NCI-H748 treated with DMSO at 0.1 percent for 48 hours (cell line): ENCODE measurements at regions not wholly inside any gene's neighbourhood (a gene's known extent, or its start where the extent isn't known, plus 50 kb on each side); places are given as distances from the start of the nearest gene placed in this dataset.
"Not testable (repeated sequence)": the region's sequence is repeated elsewhere in the genome, so short reads cannot be mapped to it uniquely, and the experiment has no call there.

ENCODE experiments used
- DNase-seq: peaks from one replicate; lab custom pipeline; 2025; lab: John Stamatoyannopoulos, UW

DNA sequence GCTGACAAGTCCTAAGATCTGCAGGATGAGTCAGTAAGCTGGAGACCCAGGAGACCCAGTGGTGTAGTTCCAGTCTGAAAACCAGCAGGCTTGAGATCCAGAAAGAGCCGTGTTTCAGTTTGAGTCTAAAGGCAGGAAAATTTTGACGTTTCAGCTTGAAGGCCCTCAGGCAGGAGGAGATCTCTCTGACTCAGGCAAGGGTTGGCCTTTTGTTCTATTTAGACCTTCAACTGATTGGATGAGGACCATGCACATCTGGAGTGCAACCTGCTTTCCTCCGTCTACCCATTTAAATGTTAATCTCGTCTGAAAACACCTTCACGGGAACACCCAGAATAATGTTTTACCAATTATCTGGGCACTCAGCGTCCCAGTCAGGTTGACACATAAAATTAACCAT is 69.5 kb downstream of the NPIPA7 start:
- not testable (repeated sequence) for DNase-seq

DNA sequence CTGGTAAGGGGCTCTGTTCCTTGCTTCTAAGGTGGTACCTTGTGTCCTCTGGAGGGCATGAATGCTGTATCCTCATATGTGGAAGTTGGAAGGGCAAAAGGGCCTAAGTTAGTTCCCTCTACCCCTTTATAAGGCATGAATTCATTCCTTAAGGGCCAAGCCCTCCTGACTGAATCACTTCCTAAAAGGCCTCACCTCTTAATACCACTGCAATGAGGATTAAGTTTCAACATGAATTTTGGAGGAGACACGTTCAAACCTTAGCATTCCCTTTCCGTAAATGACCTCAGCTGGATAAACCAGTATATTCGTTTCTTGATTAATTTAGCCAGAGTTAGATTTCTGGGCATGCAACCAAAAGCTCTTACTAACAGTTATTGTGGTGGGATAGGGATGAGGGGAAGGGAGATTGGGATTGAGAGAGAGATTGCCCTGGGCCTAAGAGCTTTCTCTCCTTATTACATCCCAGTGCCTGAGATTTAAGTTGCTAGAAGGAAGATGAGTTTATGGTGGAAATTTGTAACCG is 70.8 kb downstream of the NPIPA7 start:
- not testable (repeated sequence) for DNase-seq

DNA sequence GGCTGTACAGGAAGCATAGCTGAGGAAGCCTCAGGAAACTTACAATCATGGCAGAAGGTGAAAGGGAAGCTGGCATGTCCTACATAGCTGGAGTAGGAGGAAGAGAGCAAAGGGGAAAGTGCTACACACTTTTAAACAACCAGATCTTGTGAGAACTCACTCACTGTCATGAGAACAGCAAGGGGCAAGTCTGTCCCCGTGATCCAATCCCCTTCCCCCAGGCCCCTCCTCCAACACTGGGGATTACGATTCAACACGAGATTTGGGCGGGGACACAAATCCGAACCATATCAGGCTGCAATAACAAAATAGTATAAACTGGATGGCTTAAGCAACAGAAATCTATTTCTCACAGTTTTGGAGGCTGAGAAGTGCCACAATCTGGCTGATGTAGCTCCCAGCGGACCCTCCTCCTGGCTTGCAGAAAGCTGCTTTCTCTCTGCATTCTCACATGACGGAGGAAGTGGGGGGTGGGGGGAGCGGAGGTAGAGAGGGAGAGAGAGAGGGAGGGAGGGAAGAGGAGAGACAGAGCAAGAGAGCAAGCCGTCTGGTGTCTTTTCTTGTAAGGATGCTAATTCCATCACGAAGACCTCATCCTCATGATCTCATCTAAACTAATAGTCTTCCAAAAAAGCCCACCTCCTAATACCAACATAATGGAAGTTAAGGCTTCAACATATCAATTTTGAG is 72.9 kb downstream of the NPIPA7 start:
- DNase-seq = not testable (repeated sequence)

DNA sequence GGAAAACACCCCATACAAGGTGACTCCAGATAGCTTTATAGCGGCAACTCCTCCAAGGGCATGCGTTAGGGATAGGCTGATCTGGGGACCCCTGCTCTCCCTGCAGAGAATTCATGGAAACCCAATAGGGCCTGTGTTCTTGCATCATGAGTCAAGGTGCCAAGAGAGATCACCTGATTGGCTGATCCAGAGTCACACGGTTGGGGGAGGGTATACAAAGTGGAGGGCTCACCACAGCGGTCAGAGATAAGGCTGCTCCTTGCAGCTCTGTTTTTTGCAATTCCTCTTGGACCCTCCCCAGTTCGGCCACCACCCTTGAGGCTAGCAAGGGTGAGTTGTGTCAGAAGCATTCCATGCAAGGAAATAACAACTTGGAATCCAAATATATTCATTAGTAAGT is 79.6 kb downstream of the NPIPA7 start:
- not testable (repeated sequence) for DNase-seq

DNA sequence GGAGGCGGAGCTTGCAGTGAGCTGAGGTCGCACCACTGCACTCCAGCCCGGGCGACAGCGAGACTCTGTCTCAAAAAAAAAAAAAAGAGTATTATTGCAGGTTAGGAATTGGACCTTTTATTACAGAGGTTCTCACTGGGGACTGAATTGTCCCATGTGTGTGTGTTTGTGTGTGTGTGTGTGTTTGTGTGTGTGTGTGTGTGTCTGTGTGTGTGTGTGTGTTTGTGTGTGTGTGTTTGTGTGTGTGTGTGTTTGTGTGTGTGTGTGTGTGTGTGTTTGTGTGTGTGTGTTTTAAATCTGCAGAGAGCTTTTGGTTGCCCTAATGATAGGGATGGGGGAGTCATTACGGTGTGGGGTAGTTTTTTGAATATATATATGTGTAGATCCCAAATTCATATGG is 84.9 kb downstream of the NPIPA7 start:
- DNase-seq = not testable (repeated sequence)

DNA sequence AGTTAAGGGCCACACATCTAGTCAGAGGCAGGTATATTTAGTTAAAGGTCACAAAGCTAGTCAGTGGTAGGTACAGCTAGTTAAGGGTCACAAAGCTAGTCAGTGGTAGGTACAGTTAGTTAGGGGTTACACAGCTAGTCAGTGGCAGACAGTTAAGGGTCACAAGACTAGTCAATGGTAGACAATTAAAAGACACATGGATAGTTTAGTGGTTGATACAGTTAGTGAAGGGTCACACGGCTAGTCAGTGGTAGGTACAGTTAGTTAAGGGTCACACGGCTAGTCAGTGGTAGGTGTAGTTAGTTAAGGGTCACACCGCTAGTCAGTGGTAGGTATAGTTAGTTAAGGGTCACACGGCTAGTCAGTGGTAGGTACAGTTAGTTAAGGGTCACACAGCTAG is 110.0 kb downstream of the NPIPA7 start:
- not testable (repeated sequence) for DNase-seq

DNA sequence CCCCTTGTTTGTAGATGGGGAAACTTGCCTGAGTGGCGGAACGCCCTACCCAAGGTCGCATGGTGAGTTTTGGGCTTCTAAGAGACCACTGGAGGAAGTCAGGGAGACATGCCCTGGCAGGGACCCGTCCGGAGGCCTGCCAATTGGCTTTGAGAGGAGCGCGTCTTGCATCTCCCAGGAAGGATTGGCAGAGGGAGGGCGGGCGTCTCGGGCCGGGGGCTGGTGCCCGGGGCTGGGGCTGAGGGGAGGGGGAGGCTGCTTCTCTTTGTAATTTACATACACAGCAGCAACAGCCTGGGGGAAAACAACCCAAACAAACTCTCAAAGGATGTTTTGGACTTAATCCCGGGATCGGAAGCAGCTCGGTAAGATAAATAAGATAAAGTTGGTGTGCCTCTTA is 110.5 kb downstream of the NPIPA7 start:
- DNase-seq = not testable (repeated sequence)

DNA sequence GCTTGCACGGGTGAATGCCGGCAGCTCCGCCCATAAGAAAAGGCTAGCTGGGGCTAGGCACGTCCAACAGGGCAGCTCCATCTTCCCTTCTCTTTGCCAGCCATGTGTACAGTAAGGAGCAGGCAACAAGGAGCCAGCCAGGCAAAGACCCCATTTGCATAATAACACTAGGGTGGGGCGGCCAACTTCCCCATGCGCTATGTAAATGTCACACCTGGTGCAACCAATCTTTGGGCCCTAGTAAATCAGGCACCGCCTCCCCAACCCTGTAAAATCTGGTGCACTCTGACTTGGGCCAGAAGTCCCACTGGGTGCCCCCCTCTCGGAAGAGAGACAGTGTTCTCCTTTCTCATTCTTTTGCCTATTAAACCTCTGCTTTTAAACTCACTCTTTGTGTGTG is 115.2 kb downstream of the NPIPA7 start:
- DNase-seq = not testable (repeated sequence)

DNA sequence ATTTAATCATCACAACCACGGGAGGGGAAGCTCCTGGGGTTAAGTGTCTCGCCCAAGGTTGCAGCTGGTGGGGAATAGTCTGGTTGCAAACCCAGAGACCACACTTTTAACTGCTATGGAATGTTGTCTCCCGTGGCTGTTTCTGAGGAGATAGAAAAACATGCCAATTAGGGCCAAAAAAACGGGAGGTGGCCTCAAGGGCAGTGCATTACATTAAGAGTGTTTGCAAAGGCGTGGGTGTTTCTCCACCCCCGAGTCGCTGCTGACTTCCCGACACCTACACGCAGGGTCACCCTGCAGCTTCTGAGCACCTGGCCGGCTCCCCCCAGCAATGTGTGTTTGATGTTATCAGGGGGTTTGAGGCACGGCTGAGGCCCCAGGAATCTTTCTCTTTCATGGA is 116.1 kb downstream of the NPIPA7 start:
- DNase-seq = not testable (repeated sequence)

DNA sequence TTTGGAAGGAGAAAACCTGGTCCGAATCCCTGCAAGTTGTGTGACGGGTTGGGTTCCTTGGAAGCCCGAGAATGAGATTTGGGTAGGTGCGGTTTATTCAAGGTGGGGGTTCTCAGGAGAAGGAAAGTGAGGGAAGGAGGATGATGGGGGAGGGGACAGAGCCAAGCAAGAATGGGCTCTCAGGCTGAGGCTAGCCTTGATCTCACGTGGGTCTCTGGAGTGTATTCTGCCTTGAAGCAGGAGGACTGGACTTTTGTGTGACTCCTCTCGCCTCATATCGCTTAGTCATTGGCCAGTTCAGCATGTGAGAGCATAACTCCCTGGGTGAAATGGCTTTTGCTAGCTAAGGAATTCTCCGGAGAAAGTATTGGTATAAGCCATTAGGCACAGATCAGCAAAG is 120.9 kb downstream of the NPIPA7 start:
- not testable (repeated sequence) for DNase-seq

DNA sequence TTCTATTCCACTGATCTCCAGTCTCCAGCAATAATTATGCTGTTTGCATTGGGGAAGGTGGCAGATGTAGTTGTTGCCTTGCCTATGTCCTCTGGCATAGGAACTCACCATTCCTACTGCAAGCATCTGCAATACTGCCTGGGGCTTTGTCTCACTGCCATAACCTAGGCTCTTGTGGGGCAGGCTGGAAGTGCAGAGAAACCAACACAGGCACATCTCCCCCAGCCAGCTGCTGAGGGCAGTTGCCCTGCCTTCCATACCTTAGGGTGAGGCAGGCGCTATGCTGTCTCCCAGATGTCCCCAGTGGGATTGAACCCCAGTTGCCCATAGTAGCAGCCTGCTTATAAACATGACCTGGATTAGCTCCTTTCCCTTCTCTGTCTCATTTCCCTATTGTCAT is 128.1 kb downstream of the NPIPA7 start:
- DNase-seq = not testable (repeated sequence)

DNA sequence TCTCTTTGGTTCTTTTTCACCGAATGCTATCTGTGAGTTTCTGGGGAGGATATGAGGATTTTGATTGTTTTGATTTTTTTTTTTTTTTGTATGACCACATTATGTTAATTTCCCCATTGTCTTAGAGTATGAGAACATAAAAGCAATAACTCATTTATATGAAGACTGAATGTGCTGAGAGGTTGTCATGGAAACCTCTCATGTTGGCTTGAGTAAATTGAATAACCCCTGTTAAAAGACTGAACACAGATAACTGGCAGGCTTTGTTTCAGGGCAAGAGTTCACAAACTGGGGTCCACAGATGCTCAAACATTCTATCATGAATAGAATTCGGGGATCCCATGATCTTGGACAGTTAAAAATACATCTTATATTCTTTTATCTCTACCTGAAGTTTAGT is 129.4 kb downstream of the NPIPA7 start:
- not testable (repeated sequence) for DNase-seq

DNA sequence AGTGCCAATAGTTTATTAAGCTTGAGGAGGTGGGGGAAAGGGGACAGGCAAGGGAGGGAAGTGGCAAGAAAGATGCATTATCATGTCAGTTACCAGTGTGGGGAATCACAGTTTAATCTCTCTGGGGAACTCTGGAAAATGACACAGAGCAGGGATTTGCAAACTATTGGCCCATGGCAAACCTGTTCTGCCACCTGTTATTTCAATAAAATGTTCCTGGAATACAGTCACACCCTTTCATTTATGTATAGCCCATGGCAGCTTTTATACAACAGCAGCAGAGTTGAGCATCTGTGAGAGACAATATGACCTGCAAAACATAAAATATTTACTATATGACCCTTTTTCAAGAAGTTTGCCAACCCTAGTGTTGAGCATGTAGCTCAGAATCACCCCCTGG is 140.5 kb downstream of the NPIPA7 start:
- DNase-seq = not testable (repeated sequence)

DNA sequence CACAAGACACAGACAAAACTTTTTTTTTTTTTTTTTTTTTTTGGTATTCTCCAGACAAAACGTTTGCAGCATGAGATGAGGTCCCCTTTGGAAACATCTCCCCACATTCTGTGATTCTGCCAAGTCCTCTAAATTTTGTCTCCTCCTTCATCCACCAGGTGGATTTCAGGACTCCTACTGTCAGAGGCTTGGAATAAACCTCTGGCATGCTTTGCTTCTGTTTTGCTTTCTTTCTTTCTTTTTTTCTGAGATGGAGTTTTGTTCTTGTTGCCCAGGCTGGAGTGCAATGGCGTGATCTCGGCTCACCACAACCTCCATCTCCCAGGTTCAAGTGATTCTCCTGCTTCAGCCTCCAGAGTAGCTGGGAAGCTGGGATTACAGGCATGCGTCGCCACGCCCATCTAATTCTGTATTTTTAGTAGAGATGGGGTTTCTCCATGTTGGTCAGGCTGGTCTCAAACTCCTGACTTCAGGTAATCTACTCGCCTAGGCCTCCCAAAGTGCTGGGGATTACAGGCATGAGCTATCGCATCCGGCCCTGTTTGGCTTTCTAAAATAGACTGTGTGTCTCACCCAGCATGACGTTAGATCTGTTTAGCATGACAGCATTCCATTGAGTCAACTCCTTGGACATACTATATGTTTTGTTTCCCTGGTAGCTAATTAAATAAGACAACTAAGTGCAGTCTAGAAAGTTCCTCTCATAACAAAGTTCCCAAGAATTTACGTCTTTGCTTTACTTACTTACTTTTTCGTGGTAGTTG is 142.5 kb downstream of the NPIPA7 start:
- DNase-seq = not testable (repeated sequence)

DNA sequence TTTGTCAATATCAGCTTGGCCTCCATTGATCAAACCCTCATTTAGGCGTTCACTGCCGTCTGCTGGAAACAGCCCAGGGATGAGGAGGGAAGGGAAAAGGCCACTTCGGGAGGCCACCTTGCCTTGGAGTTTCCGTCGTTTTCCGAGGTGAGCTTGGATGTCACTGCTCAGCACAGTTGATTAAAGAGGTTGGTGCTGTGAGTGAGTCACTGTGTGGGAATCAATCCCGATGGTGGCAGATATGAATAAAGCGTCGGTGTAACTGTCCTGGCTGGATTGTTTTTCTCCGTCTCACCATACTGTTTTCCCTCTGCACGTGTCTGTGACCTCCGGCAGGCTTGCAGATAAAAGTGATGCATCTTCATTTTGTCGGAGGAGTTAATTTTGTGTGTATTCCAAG is 148.1 kb downstream of the NPIPA7 start:
- not testable (repeated sequence) for DNase-seq

DNA sequence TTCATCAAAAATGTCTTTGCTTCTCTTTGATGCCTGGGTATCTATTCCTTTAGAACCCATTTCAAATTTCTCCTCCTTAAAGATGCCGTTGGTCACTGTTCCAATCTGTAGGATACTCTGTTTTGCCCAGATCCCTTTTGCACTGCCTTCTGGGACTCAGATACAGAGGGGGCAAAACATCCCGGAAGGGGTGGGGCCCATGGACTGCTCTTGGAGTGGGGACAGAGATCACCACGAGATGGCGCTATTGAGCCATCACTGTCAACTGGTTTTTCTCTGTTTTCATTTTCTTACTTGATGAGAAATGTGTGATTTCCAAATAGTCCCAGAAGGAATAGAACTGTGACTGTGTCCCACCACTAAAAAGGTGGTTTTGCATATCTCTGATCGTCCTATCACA is 151.8 kb downstream of the NPIPA7 start:
- not testable (repeated sequence) for DNase-seq

DNA sequence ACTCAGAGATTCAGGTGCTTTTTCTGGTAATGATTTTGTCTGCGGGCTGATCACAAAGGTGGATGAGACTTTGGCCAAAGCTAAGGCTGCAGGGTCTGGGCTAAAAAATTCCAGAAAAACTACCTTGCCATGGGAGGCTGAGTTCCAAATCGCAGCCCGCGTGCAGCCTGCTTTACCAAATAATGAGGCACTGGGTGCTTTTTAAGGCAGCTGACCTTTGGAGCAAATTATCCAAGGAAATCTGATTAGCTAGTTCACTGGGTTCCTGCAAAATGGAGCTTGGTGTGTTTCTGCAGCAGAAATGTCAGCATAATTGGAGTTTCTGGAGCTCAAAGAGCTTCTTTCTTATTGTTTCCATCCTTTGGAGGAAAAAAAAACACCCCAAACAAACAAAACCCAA is 156.6 kb downstream of the NPIPA7 start:
- DNase-seq = not testable (repeated sequence)

DNA sequence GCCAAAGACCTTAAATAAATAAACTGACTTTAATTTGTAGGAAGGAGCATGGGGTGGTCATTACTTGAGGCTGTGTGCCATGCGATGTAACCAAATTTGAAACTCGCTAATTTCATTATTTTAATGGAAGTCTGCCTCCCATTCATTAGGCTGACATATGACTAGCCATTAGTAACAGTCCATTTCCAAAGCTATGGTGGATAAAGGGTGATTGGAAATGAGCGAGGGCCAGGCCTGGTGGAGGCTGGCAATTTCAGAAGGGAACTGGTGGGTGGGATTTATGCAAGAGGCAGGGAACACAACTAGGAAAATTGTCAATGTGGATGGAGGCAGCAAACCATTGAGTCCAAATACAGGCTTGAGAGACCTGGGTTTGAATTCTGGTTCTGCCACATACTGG is 157.2 kb downstream of the NPIPA7 start:
- not testable (repeated sequence) for DNase-seq

DNA sequence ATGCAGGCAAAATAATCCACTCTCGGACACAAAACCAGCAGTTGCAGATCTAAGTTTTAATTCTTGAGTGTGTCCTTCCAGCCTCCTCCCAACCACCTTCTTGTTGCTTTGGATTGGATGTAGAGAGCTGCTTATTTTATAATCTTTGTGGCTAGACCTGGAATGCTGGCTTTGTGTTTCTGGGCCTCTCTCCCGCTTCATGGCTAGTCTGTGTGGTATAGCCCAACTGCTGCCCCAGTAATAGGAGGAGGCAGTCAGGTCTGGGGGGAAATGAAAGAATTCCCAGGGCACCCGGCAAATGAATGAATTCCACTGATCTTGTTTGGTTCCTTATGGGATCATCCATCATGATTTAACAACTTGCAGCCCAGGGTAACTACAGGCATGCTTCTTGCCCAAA is 170.8 kb downstream of the NPIPA7 start:
- DNase-seq = not testable (repeated sequence)

DNA sequence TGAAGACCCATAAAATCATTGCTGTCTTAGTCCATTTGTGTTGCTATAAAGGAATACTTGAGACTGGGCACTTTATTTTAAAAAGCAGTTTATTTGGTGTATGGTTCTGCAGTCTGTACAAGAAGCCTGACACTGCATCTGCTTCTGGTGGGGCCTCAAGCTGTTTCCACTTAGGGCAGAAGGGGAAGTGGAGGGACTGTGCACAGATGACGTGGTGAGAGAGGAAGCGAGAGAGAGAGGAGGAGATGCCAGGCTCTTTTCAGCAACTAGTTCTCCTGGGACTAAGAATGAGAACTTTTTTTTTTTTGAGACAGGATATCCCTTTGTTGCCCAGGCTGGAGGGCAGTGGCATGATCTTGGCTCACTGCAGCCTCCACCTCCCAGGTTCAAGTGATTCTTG is 171.9 kb downstream of the NPIPA7 start:
- DNase-seq = not testable (repeated sequence)

DNA sequence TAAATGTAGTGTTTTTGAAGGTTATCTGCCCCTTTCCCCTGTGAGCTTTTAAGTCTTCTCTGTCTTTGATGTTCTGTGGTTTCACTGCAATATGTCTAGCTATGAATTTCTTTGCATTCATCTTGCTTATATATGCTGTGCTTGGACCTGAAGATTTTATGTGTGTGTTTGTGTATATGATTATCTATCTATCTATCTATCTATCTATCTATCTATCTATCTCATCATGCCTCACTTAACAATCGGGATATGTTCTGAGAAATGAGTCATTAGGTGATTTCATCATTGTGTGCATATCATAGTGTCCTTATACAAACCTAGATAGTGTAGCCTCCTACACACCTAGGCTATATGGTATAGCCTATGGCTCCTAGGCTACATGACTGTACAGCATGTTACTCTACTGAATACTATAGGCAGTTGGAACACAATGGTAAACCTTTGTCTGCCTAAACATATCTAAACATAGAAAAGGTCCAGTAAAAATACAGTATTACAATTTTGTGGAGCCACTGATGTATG is 173.9 kb downstream of the NPIPA7 start:
- DNase-seq = not testable (repeated sequence)

DNA sequence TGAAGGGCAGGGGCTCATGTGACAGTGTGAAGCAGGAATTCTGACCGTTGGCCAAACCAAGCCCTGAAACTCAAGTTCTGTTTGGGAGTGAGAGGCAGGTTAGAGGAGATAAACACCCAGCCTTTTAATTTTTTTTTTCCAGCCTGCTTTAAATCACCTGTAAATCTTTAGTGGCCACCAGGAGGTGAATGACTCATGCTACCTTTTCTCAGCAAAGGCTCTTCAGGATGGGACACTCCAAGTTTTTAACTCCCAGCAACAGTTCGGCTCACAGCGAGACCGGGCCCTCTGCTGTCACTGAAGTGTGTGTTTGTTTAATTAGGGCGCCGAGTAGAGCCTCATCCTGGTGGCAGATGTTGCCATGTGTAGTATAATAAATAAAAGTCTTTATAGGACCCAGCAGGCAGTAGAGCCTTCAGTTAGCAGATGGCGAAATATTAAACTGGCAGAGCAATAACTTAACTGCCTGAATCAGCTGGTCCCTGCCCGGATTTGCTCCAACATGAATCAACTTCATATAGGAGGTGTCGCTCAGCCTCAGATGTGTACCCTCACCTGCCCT is 180.3 kb downstream of the NPIPA7 start:
- DNase-seq = not testable (repeated sequence)

DNA sequence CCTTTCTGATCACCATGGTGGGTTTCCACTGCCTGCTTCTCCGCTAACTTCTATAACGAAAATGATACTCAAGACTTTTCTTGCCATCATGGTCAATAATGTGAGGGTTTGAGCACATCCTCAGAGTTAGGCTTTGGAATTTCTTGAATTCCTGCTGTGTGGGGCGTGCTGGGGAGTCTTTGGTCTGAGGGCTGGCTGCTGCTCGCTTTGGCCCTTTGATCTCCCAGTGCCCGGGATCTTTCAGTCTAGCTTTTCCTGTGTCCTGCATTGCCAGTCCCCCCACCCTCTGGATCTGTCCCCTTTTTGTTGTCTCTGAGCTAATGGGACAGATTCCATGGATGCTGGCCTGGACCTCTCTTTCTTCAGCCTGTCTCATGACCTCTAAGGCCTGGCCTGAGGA is 182.6 kb downstream of the NPIPA7 start:
- DNase-seq = not testable (repeated sequence)
